Astrocyte (in vitro differentiated cells and primary cell): ENCODE measurements at regions not wholly inside any gene's neighbourhood (a gene's known extent, or its start where the extent isn't known, plus 50 kb on each side); places are given as distances from the start of the nearest gene placed in this dataset.

Experiments
- EZH2 ChIP-seq: IDR thresholded peaks from 2 replicates; pipeline ENCODE4 v1.6.1; 2012; ENCODE audit warnings: mild to moderate bottlenecking, low read length, inconsistent platforms; ENCODE audit not compliant: insufficient read depth
- TF ChIP-seq, protein P1 (sequence below): IDR thresholded peaks from 2 replicates; pipeline ENCODE4 v1.5.1; 2011; ENCODE audit warnings: low read depth, mild to moderate bottlenecking, inconsistent platforms, low read length, moderate library complexity; ENCODE audit not compliant: insufficient read depth

DNA sequence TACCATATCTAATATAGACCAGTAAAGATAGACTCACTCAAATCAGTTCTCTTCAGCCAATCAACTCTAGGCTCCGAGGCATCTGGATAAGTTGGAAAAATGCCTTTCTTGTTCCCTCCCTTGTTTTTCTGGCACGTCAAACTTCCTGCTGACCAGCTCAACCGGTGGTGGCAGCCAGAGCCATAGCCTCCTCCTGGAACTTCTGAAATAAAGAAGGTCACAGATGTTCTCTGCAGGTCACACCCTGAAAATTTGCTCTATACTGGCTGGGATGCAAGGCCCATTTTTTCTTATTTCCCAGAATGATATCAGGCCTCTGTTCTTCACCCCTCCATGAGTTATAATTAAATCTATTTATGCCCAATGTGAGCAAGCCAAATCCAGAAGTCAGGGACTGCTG lies 81.9 kb downstream of the BMP4 start:
- TF ChIP-seq, protein P1, sequence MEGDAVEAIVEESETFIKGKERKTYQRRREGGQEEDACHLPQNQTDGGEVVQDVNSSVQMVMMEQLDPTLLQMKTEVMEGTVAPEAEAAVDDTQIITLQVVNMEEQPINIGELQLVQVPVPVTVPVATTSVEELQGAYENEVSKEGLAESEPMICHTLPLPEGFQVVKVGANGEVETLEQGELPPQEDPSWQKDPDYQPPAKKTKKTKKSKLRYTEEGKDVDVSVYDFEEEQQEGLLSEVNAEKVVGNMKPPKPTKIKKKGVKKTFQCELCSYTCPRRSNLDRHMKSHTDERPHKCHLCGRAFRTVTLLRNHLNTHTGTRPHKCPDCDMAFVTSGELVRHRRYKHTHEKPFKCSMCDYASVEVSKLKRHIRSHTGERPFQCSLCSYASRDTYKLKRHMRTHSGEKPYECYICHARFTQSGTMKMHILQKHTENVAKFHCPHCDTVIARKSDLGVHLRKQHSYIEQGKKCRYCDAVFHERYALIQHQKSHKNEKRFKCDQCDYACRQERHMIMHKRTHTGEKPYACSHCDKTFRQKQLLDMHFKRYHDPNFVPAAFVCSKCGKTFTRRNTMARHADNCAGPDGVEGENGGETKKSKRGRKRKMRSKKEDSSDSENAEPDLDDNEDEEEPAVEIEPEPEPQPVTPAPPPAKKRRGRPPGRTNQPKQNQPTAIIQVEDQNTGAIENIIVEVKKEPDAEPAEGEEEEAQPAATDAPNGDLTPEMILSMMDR: no peak
- TF ChIP-seq EZH2: no peak
